ENCODE measurements at regions not wholly inside any gene's neighbourhood (a gene's known extent, or its start where the extent isn't known, plus 50 kb on each side); places are given as distances from the start of the nearest gene placed in this dataset.

GRCh38 chr2:11104794-11105660 is 50.2 kb upstream of the SLC66A3 start:
- no peak for DNase-seq
